ENCODE measurements at regions not wholly inside any gene's neighbourhood (a gene's known extent, or its start where the extent isn't known, plus 50 kb on each side); places are given as distances from the start of the nearest gene placed in this dataset.

DNA sequence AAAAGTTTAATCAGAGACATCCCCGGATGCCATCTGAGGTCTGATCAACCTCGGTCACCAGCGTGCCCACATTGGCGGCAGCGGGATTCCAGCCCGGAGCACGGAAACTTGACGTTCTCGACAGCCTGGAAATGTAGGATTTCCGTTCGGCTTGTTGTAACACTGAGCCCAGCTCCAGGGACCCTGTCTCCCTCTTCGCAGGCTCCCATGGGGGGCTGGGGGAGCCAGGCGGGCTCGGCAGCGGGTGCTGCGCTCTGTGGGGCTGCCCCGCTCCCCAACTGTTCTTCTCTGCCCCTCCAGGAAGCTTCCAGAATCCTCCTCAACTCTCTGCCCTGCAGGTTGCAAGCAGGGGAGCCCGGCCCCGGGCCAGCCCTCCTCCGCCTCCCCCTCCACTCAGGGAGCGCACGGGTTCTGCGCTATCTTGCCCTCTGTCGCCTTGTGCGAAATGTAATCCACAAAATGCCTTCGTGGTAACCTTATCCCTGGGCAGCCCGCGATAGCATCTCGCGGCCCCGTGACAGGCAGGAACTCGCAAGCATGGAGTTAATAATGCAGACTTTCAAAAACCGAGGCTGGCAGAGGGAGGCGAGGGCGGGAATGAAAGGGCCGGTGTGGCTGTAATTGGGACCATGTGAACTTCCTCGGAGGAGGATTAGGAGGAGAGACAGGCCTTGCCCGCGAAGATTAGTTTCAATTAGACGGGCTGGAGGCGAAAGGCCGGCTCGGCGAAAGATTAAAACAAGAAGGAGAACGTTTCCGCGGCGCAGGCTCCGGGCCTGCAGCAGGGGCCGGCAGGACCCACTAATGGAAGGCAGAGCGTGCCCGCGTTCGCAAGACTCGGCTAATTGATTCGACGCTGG, 53.9 kb upstream of the TTC34 start:
- DNase-seq (ENCODE audit: insufficient read length, low spot score, missing footprints): peak; percentile 43
- Histone ChIP-seq H3K4me1 (ENCODE audit: insufficient read depth, low read length) (no peaks in the 10 kb centered on the region), H4K20me1 (ENCODE audit: insufficient read depth, low read length) (no peaks in the 10 kb centered on the region), H3K4me2 (ENCODE audit: insufficient read depth, low read length) (no peak overlapping the region), H3K36me3 (ENCODE audit: insufficient read depth, low read length) (no peaks in the 10 kb centered on the region), H2AFZ (ENCODE audit: low read length) (no peak overlapping the region), H3K79me2 (ENCODE audit: insufficient read depth, low read length) (no peaks in the 10 kb centered on the region), H3K4me3 (ENCODE audit: insufficient read depth, low read length) (no peak overlapping the region), H3K27ac (ENCODE audit: low read depth, low read length) (no peak overlapping the region), H3K27me3 (ENCODE audit: insufficient read depth, low read length) (no peaks in the 10 kb centered on the region), H3K9me3 (ENCODE audit: low read depth, low read length) (no peaks in the 10 kb centered on the region)
- TF ChIP-seq, protein P1, sequence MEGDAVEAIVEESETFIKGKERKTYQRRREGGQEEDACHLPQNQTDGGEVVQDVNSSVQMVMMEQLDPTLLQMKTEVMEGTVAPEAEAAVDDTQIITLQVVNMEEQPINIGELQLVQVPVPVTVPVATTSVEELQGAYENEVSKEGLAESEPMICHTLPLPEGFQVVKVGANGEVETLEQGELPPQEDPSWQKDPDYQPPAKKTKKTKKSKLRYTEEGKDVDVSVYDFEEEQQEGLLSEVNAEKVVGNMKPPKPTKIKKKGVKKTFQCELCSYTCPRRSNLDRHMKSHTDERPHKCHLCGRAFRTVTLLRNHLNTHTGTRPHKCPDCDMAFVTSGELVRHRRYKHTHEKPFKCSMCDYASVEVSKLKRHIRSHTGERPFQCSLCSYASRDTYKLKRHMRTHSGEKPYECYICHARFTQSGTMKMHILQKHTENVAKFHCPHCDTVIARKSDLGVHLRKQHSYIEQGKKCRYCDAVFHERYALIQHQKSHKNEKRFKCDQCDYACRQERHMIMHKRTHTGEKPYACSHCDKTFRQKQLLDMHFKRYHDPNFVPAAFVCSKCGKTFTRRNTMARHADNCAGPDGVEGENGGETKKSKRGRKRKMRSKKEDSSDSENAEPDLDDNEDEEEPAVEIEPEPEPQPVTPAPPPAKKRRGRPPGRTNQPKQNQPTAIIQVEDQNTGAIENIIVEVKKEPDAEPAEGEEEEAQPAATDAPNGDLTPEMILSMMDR (IDR thresholded peaks at IDR 0.05; ENCODE audit: extremely low read depth, low read depth, low read length): no peak

DNA sequence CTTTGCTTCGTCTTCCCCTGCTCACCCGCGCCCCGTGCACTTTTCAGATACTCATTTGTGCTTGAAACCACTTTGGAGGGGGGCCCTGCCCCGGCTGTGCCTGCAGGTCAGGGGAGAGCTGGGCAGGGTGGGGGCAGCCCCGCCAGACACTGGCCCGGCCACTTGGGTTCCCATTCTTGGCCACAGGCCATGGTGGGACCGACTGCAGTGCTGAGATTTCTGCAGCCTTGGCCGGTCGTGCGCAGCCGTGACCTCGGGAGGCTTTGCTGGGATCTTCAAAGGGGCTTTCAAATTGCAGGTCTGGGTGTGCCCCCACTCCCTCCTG, 54.5 kb upstream of the TTC34 start:
- Histone ChIP-seq H3K9me3 (ENCODE audit: low read depth, low read length) (no peaks in the 10 kb centered on the region), H4K20me1 (ENCODE audit: insufficient read depth, low read length) (no peaks in the 10 kb centered on the region), H3K27me3 (ENCODE audit: insufficient read depth, low read length) (no peaks in the 10 kb centered on the region), H3K27ac (ENCODE audit: low read depth, low read length) (no peak overlapping the region), H2AFZ (ENCODE audit: low read length) (no peak overlapping the region), H3K79me2 (ENCODE audit: insufficient read depth, low read length) (no peaks in the 10 kb centered on the region), H3K36me3 (ENCODE audit: insufficient read depth, low read length) (no peaks in the 10 kb centered on the region), H3K4me3 (ENCODE audit: insufficient read depth, low read length) (no peak overlapping the region), H3K4me1 (ENCODE audit: insufficient read depth, low read length) (no peaks in the 10 kb centered on the region), H3K4me2 (ENCODE audit: insufficient read depth, low read length) (no peak overlapping the region)
- peak; percentile 34 for DNase-seq (ENCODE audit: insufficient read length, low spot score, missing footprints)
- TF ChIP-seq, protein P1 (IDR thresholded peaks at IDR 0.05; ENCODE audit: extremely low read depth, low read depth, low read length): no peak

DNA sequence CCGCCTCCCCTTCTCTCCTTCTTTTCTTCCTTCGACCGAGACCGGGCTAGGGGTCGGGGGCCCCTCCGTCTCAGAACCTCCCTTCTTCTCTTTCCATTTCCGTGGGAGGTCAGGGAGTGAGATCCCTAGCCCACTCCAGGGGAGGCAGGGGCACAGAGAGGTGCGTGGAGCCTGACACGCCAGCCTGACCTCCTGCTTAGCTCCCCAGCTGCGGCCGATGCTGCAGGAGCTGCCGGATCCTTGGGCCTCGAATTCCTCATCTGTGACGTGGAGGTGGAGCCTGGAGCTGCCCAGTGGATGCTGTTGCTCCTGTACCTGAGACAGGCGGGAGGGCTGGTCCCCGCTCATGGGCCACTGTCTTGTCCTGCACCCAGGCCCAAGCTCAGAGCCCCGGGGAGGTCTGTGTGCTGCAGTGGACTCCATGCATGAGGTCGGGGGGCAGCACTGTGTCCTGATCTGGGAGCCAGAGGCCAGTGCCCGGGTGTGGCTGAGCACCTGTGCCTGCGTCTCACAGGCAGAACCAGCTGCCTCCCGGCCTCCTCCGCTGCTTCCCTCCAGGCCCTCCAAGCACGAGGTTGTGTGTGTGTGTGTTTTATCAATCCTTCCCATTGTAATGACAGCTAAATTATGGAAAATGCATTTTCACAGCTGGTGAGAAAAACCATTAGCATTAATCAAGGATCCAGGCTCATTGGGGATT, 55.3 kb upstream of the TTC34 start:
- DNase-seq (ENCODE audit: insufficient read length, low spot score, missing footprints): peak; percentile 49
- Histone ChIP-seq H3K9me3 (ENCODE audit: low read depth, low read length) (no peaks in the 10 kb centered on the region), H3K79me2 (ENCODE audit: insufficient read depth, low read length) (no peaks in the 10 kb centered on the region), H3K36me3 (ENCODE audit: insufficient read depth, low read length) (no peaks in the 10 kb centered on the region), H2AFZ (ENCODE audit: low read length) (no peak overlapping the region), H3K27me3 (ENCODE audit: insufficient read depth, low read length) (no peaks in the 10 kb centered on the region), H3K4me2 (ENCODE audit: insufficient read depth, low read length) (no peak overlapping the region), H4K20me1 (ENCODE audit: insufficient read depth, low read length) (no peaks in the 10 kb centered on the region), H3K4me1 (ENCODE audit: insufficient read depth, low read length) (no peaks in the 10 kb centered on the region), H3K4me3 (ENCODE audit: insufficient read depth, low read length) (no peak overlapping the region), H3K27ac (ENCODE audit: low read depth, low read length) (no peak overlapping the region)
- TF ChIP-seq, protein P1 (IDR thresholded peaks at IDR 0.05; ENCODE audit: extremely low read depth, low read depth, low read length): no peak

DNA sequence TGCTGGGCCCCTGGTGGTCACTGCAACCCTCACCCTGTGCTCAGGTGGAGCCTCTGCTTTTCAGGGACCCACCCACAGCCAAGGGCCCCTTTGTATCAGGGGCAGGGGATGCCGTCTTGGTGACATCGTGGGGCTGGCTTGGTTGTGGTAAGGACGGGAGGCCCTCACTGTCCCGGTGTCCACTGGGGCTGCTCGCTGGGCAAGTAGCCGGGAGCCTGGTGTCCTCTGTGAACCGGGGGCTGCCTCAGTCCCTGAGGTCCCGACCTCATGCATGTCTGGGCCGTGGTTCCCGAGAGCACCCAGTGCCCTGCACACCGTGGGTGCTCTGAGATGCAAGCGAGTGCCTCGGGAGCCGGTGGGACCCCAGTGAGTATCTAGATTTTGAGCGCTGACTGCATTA, 56.0 kb upstream of the TTC34 start:
- Histone ChIP-seq H3K4me3 (ENCODE audit: insufficient read depth, low read length) (no peak overlapping the region), H3K79me2 (ENCODE audit: insufficient read depth, low read length) (no peaks in the 10 kb centered on the region), H3K4me2 (ENCODE audit: insufficient read depth, low read length) (no peak overlapping the region), H3K9me3 (ENCODE audit: low read depth, low read length) (no peaks in the 10 kb centered on the region), H3K27ac (ENCODE audit: low read depth, low read length) (no peak overlapping the region), H3K4me1 (ENCODE audit: insufficient read depth, low read length) (no peaks in the 10 kb centered on the region), H4K20me1 (ENCODE audit: insufficient read depth, low read length) (no peaks in the 10 kb centered on the region), H3K36me3 (ENCODE audit: insufficient read depth, low read length) (no peaks in the 10 kb centered on the region), H2AFZ (ENCODE audit: low read length) (no peak overlapping the region), H3K27me3 (ENCODE audit: insufficient read depth, low read length) (no peaks in the 10 kb centered on the region)
- no peak for DNase-seq (ENCODE audit: insufficient read length, low spot score, missing footprints)
- TF ChIP-seq, protein P1 (IDR thresholded peaks at IDR 0.05; ENCODE audit: extremely low read depth, low read depth, low read length): no peak
